ENCODE measurements at regions not wholly inside any gene's neighbourhood (a gene's known extent, or its start where the extent isn't known, plus 50 kb on each side); places are given as distances from the start of the nearest gene placed in this dataset.
"Not testable (repeated sequence)": the region's sequence is repeated elsewhere in the genome, so short reads cannot be mapped to it uniquely, and the experiment has no call there.

DNA sequence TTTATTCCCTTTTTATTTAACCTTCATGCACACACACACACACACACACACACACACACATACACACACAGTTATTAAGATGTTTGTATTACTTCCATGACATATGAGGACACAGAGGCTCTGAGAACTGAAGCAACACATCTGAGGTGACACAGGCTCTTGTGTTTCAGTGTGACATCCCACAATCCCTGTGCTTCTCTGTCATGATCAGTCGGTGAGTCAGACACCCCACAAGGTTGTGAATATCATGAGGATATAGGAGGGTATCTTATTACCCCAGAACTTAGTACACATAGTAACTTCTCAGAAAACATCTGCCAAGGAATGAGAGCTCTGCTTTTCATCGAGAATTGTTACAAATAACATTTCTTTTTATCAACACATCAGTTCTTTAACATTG lies 459.3 kb downstream of the PLPP3 start:
- WGBS (ENCODE audit: insufficient coverage), result 67% methylated on average over 1 of the region's 2 CpGs
- H3K4me3 Mint-ChIP-seq, result no peak overlapping the region

DNA sequence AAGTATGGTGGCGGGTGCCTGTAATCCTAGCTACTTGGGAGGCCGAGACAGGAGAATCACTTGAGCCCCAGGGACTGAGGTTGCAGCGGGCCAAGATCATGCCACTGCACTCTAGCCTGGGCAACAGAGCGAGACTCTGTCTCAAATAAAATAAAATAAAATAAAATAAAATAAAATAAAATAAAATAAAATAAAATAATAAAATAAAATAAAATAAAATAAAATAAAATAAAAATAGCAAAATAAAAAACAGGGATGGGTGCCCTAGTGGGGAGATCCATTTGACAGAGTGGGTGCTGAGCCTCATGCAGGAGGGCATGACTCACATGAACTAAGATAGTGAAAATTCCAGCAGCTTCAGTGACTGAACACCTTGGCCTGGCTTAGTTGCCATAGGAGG lies 460.7 kb downstream of the PLPP3 start:
- WGBS (ENCODE audit: insufficient coverage), result 94% methylated on average over 3 of the region's 4 CpGs

More for the DNA sequence above, 459.3 kb downstream of the PLPP3 start:
- no peak for DNase-seq
- no peak overlapping the region for H3K27ac Mint-ChIP-seq
- H3K9me3 Mint-ChIP-seq, result peaks cover 4 to 7% of the 10 kb centered on the region in 2 donors
- no peak for ATAC-seq
- Histone ChIP-seq H3K27me3 (ENCODE audit: control insufficient read depth, insufficient read depth, low read length) (no peaks in the 10 kb centered on the region), H3K4me1 (ENCODE audit: control insufficient read depth, insufficient read depth, low read length) (no peaks in the 10 kb centered on the region), H3K27ac (ENCODE audit: low read length) (no peak overlapping the region), H3K4me3 (ENCODE audit: low read length) (no peak overlapping the region), H3K36me3 (ENCODE audit: control insufficient read depth, insufficient read depth, low read length) (no peaks in the 10 kb centered on the region), H3K9me3 (ENCODE audit: control insufficient read depth, insufficient read depth, low read length) (no peaks in the 10 kb centered on the region)
- H3K36me3 Mint-ChIP-seq, result no peaks in the 10 kb centered on the region
- no peaks in the 10 kb centered on the region for H3K27me3 Mint-ChIP-seq (ENCODE audit: low read depth in 2 of 2)
- TF ChIP-seq, protein P1, sequence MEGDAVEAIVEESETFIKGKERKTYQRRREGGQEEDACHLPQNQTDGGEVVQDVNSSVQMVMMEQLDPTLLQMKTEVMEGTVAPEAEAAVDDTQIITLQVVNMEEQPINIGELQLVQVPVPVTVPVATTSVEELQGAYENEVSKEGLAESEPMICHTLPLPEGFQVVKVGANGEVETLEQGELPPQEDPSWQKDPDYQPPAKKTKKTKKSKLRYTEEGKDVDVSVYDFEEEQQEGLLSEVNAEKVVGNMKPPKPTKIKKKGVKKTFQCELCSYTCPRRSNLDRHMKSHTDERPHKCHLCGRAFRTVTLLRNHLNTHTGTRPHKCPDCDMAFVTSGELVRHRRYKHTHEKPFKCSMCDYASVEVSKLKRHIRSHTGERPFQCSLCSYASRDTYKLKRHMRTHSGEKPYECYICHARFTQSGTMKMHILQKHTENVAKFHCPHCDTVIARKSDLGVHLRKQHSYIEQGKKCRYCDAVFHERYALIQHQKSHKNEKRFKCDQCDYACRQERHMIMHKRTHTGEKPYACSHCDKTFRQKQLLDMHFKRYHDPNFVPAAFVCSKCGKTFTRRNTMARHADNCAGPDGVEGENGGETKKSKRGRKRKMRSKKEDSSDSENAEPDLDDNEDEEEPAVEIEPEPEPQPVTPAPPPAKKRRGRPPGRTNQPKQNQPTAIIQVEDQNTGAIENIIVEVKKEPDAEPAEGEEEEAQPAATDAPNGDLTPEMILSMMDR (IDR thresholded peaks at IDR 0.05), result no peak
- intact Hi-C loops (cut with micrococcal nuclease), result no loop called here
- H3K4me1 Mint-ChIP-seq, result no peaks in the 10 kb centered on the region

DNA sequence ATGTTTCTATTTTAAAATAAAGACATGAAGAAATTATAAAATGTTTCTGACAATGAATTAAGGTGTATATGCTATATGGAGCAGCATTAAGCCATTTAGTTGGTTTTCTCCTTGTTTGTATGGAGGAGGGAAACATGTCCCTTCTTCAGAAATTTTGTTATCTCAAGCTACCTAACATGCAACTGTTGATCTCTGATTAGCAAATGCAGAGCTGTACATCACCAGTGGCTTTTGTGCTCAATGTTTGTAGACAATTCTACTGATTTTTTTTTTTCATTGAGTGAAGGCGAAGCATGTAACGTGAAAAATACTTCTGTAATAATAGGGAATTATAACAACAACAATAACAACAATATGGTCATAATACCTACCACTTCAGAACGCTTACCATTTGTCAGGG lies 463.7 kb downstream of the PLPP3 start:
- ATAC-seq, result no peak
- WGBS (ENCODE audit: insufficient coverage), result no CpG with 5 or more reads among the region's 3 CpGs
- H3K27me3 Mint-ChIP-seq (ENCODE audit: low read depth in 2 of 2), result no peaks in the 10 kb centered on the region

More for the DNA sequence above, 460.7 kb downstream of the PLPP3 start:
- H3K4me1 ChIP-seq (ENCODE audit: control insufficient read depth, insufficient read depth, low read length); DNase-seq; H3K27me3 ChIP-seq (ENCODE audit: control insufficient read depth, insufficient read depth, low read length); H3K4me3 ChIP-seq (ENCODE audit: low read length); H3K27ac ChIP-seq (ENCODE audit: low read length); H3K27ac Mint-ChIP-seq; H3K36me3 Mint-ChIP-seq; H3K4me1 Mint-ChIP-seq; H3K9me3 ChIP-seq (ENCODE audit: control insufficient read depth, insufficient read depth, low read length); H3K9me3 Mint-ChIP-seq; H3K4me3 Mint-ChIP-seq; H3K27me3 Mint-ChIP-seq (ENCODE audit: low read depth in 2 of 2); intact Hi-C loops (cut with micrococcal nuclease); ATAC-seq; H3K36me3 ChIP-seq (ENCODE audit: control insufficient read depth, insufficient read depth, low read length): not testable (repeated sequence)

DNA sequence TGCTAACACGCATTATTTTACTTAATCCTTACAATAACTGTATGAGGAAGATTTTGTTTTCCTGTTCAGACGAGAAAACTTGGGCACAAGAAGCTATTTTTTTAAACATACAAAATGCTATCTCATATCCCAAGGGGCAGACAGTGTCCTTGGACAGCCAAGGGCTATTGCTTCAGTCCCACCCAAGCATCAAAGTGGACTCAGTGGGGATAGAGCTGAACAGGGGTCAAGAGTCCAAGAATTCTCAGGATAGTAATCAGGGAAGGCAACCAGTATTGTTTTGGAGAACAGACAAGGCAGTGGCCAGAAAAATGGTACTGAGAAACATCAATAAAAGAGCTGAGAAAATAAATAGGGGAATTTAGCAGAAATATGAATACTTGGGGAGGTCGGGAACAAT lies 465.7 kb downstream of the PLPP3 start:
- no peak overlapping the region for H3K4me3 Mint-ChIP-seq
- Histone ChIP-seq H3K36me3 (ENCODE audit: control insufficient read depth, insufficient read depth, low read length) (no peaks in the 10 kb centered on the region), H3K9me3 (ENCODE audit: control insufficient read depth, insufficient read depth, low read length) (no peaks in the 10 kb centered on the region), H3K4me1 (ENCODE audit: control insufficient read depth, insufficient read depth, low read length) (no peaks in the 10 kb centered on the region), H3K4me3 (ENCODE audit: low read length) (no peak overlapping the region), H3K27ac (ENCODE audit: low read length) (no peak overlapping the region), H3K27me3 (ENCODE audit: control insufficient read depth, insufficient read depth, low read length) (no peaks in the 10 kb centered on the region)
- 92% methylated on average over 2 of the region's 3 CpGs for WGBS (ENCODE audit: insufficient coverage)
- peaks cover 2 to 7% of the 10 kb centered on the region in 2 donors for H3K9me3 Mint-ChIP-seq
- no peaks in the 10 kb centered on the region for H3K36me3 Mint-ChIP-seq
- no peaks in the 10 kb centered on the region for H3K27me3 Mint-ChIP-seq (ENCODE audit: low read depth in 2 of 2)
- H3K4me1 Mint-ChIP-seq, result no peaks in the 10 kb centered on the region
- no peak overlapping the region for H3K27ac Mint-ChIP-seq
- DNase-seq (no peak), ATAC-seq (no peak)
- TF ChIP-seq, protein P1 (IDR thresholded peaks at IDR 0.05), result no peak
- intact Hi-C loops (cut with micrococcal nuclease), result no loop called here

More for the DNA sequence above, 463.7 kb downstream of the PLPP3 start:
- H3K9me3 Mint-ChIP-seq, result peaks cover 2 to 7% of the 10 kb centered on the region in 2 donors
- H3K4me3 Mint-ChIP-seq, result no peak overlapping the region
- no peak overlapping the region for H3K4me3 ChIP-seq (ENCODE audit: low read length)
- DNase-seq, result no peak
- intact Hi-C loops (cut with micrococcal nuclease), result no loop called here
- H3K36me3 ChIP-seq (ENCODE audit: control insufficient read depth, insufficient read depth, low read length), result no peaks in the 10 kb centered on the region
- H3K4me1 Mint-ChIP-seq, result no peaks in the 10 kb centered on the region
- H3K4me1 ChIP-seq (ENCODE audit: control insufficient read depth, insufficient read depth, low read length), result no peaks in the 10 kb centered on the region
- TF ChIP-seq, protein P1 (IDR thresholded peaks at IDR 0.05), result no peak
- no peaks in the 10 kb centered on the region for H3K27me3 ChIP-seq (ENCODE audit: control insufficient read depth, insufficient read depth, low read length)
- H3K9me3 ChIP-seq (ENCODE audit: control insufficient read depth, insufficient read depth, low read length), result no peaks in the 10 kb centered on the region
- no peaks in the 10 kb centered on the region for H3K36me3 Mint-ChIP-seq
- H3K27ac Mint-ChIP-seq, result no peak overlapping the region
- no peak overlapping the region for H3K27ac ChIP-seq (ENCODE audit: low read length)
